ENCODE measurements at regions not wholly inside any gene's neighbourhood (a gene's known extent, or its start where the extent isn't known, plus 50 kb on each side); places are given as distances from the start of the nearest gene placed in this dataset.

DNA sequence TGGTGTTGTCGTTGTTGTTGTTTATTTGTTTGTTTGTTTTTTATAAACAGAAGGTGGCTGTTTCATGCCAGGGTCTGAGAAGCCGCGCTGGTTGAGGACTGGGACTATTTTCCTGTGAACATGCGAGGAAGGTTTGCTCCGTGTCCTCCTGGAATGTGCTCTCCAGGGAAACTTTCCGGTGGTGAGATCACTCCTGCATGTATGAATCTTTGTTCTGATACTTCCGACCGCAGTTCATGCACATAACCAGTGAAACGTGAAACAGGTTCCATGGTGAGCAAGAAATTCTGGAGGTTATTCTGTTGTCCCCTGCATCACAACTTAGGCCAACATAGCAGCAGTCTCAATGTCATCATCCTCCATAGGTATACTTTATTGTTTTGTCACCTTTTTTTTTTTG lies 187.6 kb upstream of the ARGLU1 start:
- no peaks in the 10 kb centered on the region for H3K79me2 ChIP-seq (ENCODE audit: insufficient read depth, low read length)
- no peaks in the 10 kb centered on the region for H3K27me3 ChIP-seq (ENCODE audit: low read length)
- H3K4me3 ChIP-seq (ENCODE audit: insufficient read depth, low read length, poor library complexity, severe bottlenecking), result no peak overlapping the region

DNA sequence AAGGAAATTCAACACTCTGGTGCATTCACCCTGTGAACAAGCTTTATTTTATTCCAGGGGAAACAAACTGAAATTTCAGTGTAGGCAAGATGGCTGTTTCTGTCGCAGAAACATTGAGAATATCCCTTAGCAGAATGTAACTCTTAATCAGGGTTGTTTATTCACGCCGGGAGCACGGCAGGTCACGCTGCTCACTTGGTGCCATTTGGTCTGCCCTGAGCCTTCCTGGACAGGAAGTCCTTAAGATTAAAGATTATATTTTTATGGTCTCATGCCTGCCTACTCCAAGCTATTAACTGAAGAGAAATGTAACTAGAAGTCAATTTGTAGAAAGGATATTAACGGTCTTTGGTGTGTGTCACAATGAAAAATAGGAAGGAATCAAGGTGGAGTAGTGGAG lies 185.3 kb upstream of the ARGLU1 start:
- no peaks in the 10 kb centered on the region for H3K36me3 ChIP-seq (ENCODE audit: low read length)
- H3K79me2 ChIP-seq (ENCODE audit: insufficient read depth, low read length), result no peaks in the 10 kb centered on the region
- no peak overlapping the region for H3K27ac ChIP-seq (ENCODE audit: low read depth, low read length)
- no peaks in the 10 kb centered on the region for H3F3A ChIP-seq (ENCODE audit: insufficient read depth)
- H3K27me3 ChIP-seq (ENCODE audit: low read length), result no peaks in the 10 kb centered on the region
- no peak overlapping the region for H3K4me2 ChIP-seq (ENCODE audit: low read depth, low read length, poor library complexity, severe bottlenecking)
- no peak overlapping the region for H3K4me3 ChIP-seq (ENCODE audit: insufficient read depth, low read length, poor library complexity, severe bottlenecking)
- TF ChIP-seq EZH2phosphoT487 (conservative IDR thresholded peaks at IDR 0.05; ENCODE audit: low read length), result no peak
- TF ChIP-seq, protein P1, sequence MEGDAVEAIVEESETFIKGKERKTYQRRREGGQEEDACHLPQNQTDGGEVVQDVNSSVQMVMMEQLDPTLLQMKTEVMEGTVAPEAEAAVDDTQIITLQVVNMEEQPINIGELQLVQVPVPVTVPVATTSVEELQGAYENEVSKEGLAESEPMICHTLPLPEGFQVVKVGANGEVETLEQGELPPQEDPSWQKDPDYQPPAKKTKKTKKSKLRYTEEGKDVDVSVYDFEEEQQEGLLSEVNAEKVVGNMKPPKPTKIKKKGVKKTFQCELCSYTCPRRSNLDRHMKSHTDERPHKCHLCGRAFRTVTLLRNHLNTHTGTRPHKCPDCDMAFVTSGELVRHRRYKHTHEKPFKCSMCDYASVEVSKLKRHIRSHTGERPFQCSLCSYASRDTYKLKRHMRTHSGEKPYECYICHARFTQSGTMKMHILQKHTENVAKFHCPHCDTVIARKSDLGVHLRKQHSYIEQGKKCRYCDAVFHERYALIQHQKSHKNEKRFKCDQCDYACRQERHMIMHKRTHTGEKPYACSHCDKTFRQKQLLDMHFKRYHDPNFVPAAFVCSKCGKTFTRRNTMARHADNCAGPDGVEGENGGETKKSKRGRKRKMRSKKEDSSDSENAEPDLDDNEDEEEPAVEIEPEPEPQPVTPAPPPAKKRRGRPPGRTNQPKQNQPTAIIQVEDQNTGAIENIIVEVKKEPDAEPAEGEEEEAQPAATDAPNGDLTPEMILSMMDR (IDR thresholded peaks at IDR 0.05; ENCODE audit: insufficient read depth, low read length, poor library complexity, severe bottlenecking), result no peak
- H3K9me3 ChIP-seq (ENCODE audit: insufficient read depth, low read length), result no peaks in the 10 kb centered on the region
- H3K9ac ChIP-seq (ENCODE audit: low read length), result no peak overlapping the region
- H2AFZ ChIP-seq (ENCODE audit: low read depth, low read length, severe bottlenecking), result no peak overlapping the region
- no peaks in the 10 kb centered on the region for H3K9me2 ChIP-seq (replicated peaks; ENCODE audit: insufficient read depth, low read length)
- no peaks in the 10 kb centered on the region for H4K20me1 ChIP-seq (ENCODE audit: low read depth, low read length)

More for the DNA sequence above, 187.6 kb upstream of the ARGLU1 start:
- Histone ChIP-seq H3K4me2 (ENCODE audit: low read depth, low read length, poor library complexity, severe bottlenecking) (no peak overlapping the region), H3K9me3 (ENCODE audit: insufficient read depth, low read length) (no peaks in the 10 kb centered on the region), H3K27ac (ENCODE audit: low read depth, low read length) (no peak overlapping the region), H3K36me3 (ENCODE audit: low read length) (no peaks in the 10 kb centered on the region), H3K9ac (ENCODE audit: low read length) (no peak overlapping the region), H3F3A (ENCODE audit: insufficient read depth) (no peaks in the 10 kb centered on the region), H4K20me1 (ENCODE audit: low read depth, low read length) (no peaks in the 10 kb centered on the region), H2AFZ (ENCODE audit: low read depth, low read length, severe bottlenecking) (no peak overlapping the region), H3K9me2 (replicated peaks; ENCODE audit: insufficient read depth, low read length) (no peaks in the 10 kb centered on the region)
- no peak for TF ChIP-seq EZH2phosphoT487 (conservative IDR thresholded peaks at IDR 0.05; ENCODE audit: low read length)
- TF ChIP-seq, protein P1 (IDR thresholded peaks at IDR 0.05; ENCODE audit: insufficient read depth, low read length, poor library complexity, severe bottlenecking), result no peak

DNA sequence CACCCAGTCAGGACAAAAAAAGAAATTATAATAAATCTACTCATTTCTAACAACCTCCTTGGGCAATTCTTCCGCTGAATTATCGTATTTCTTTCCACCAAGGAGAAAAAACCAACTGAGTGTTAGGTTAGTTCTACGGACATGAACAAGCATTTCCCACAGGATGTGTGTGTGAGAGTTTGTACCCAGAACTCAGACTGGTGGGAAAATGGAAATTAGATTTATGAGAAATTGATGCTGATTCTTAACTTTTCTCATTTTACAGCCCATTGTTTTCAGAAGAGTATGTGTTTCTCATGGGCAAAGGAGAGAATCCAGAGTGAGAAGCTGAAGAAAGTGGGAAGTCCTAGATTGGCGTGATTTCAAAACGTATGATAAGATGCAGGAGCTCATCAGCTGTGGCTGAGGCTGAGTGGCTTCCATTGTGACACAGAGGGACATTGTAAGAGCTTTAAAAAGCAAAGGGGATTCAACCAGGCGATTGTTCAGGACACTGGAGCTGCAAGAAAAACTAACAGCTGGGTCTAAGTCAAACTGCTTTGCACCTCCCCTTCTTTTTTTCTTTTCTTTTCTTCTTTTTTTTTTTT lies 184.7 kb upstream of the ARGLU1 start:
- H3K4me2 ChIP-seq (ENCODE audit: low read depth, low read length, poor library complexity, severe bottlenecking), result no peak overlapping the region
- H3K9me3 ChIP-seq (ENCODE audit: insufficient read depth, low read length), result no peaks in the 10 kb centered on the region
- H3F3A ChIP-seq (ENCODE audit: insufficient read depth), result no peaks in the 10 kb centered on the region
- no peaks in the 10 kb centered on the region for H3K9me2 ChIP-seq (replicated peaks; ENCODE audit: insufficient read depth, low read length)
- H3K79me2 ChIP-seq (ENCODE audit: insufficient read depth, low read length), result no peaks in the 10 kb centered on the region
- H3K27ac ChIP-seq (ENCODE audit: low read depth, low read length), result no peak overlapping the region
- no peaks in the 10 kb centered on the region for H4K20me1 ChIP-seq (ENCODE audit: low read depth, low read length)
- H3K36me3 ChIP-seq (ENCODE audit: low read length), result no peaks in the 10 kb centered on the region
- TF ChIP-seq, protein P1 (IDR thresholded peaks at IDR 0.05; ENCODE audit: insufficient read depth, low read length, poor library complexity, severe bottlenecking), result no peak
- TF ChIP-seq EZH2phosphoT487 (conservative IDR thresholded peaks at IDR 0.05; ENCODE audit: low read length), result no peak
- no peaks in the 10 kb centered on the region for H3K27me3 ChIP-seq (ENCODE audit: low read length)
- no peak overlapping the region for H3K4me3 ChIP-seq (ENCODE audit: insufficient read depth, low read length, poor library complexity, severe bottlenecking)
- no peak overlapping the region for H2AFZ ChIP-seq (ENCODE audit: low read depth, low read length, severe bottlenecking)
- H3K9ac ChIP-seq (ENCODE audit: low read length), result no peak overlapping the region

Data from SU-DHL-6 (cell line).